Lower lobe of right lung (tissue), 2 donors: ENCODE measurements at regions not wholly inside any gene's neighbourhood (a gene's known extent, or its start where the extent isn't known, plus 50 kb on each side); places are given as distances from the start of the nearest gene placed in this dataset.

Experiments used
- ATAC-seq, 2 donors: fragments of 200-7000 bp; cut with Tn5 transposase; one replicate each; pipeline ENCODE4 v1.9.1; 2020 to 2022; ENCODE audit warnings: mild to moderate bottlenecking in 2 of 2, moderate library complexity in 2 of 2
- DNase-seq: peaks from one replicate; pipeline ENCODE4 v3.0.0-alpha.2; 2020
- H3K27ac ChIP-seq: fragments of 200-600 bp; one replicate; pipeline ENCODE4 v1.8.0; 2022
- H3K27me3 ChIP-seq: fragments of 200-600 bp; one replicate; pipeline ENCODE4 v1.8.0; 2022; ENCODE audit warnings: low read depth
- H3K36me3 ChIP-seq: fragments of 200-600 bp; one replicate; pipeline ENCODE4 v1.8.0; 2022; ENCODE audit warnings: mild to moderate bottlenecking
- H3K4me1 ChIP-seq: fragments of 200-600 bp; one replicate; pipeline ENCODE4 v1.8.0; 2022
- H3K4me3 ChIP-seq: fragments of 200-600 bp; one replicate; pipeline ENCODE4 v1.8.0; 2022; ENCODE audit warnings: mild to moderate bottlenecking
- H3K9me3 ChIP-seq: fragments of 200-600 bp; one replicate; pipeline ENCODE4 v1.8.0; 2022
- CTCF ChIP-seq: fragments of 200-600 bp; IDR thresholded peaks from one replicate; pipeline ENCODE4 v1.8.0; 2022; ENCODE audit warnings: antibody characterized with exemption, mild to moderate bottlenecking
- intact Hi-C: fragments of 100-400 bp; cut with DNase I; formaldehyde crosslinking; loops from one replicate; pipeline ENCODE4 v1.11.0; 2022
- donor health status: DM: no; HTN: yes; CAD: no; lungs with severe emphysema.

GRCh38 chr6:147009358-147009757, 194.9 kb upstream of the STXBP5 start:
- no peak overlapping the region for H3K27ac ChIP-seq
- H3K4me3 ChIP-seq = no peak overlapping the region
- ATAC-seq (no peak), DNase-seq (no peak)
- no peaks in the 10 kb centered on the region for H3K27me3 ChIP-seq
- H3K36me3 ChIP-seq = no peaks in the 10 kb centered on the region
- no peaks in the 10 kb centered on the region for H3K9me3 ChIP-seq
- intact Hi-C loops = no loop called here
- no peak for TF ChIP-seq CTCF
- no peaks in the 10 kb centered on the region for H3K4me1 ChIP-seq

GRCh38 chr6:147015674-147016073, 188.5 kb upstream of the STXBP5 start:
- intact Hi-C loops = no loop called here
- Histone ChIP-seq H3K27me3 (no peaks in the 10 kb centered on the region), H3K9me3 (no peaks in the 10 kb centered on the region), H3K4me1 (no peaks in the 10 kb centered on the region), H3K36me3 (no peaks in the 10 kb centered on the region), H3K27ac (no peak overlapping the region), H3K4me3 (no peak overlapping the region)
- DNase-seq (no peak), ATAC-seq (no peak)
- no peak for TF ChIP-seq CTCF

- no peak for ATAC-seq
- Histone ChIP-seq H3K27me3 (no peaks in the 10 kb centered on the region), H3K4me3 (no peak overlapping the region), H3K27ac (no peak overlapping the region), H3K36me3 (no peaks in the 10 kb centered on the region), H3K4me1 (no peaks in the 10 kb centered on the region), H3K9me3 (no peaks in the 10 kb centered on the region)
- intact Hi-C loops = no loop called here
- no peak for DNase-seq
- TF ChIP-seq CTCF = no peak
Observed at GRCh38 chr6:147016440-147016839, 187.8 kb upstream of the STXBP5 start.

- no peak for TF ChIP-seq CTCF
- Histone ChIP-seq H3K9me3 (no peaks in the 10 kb centered on the region), H3K4me3 (no peak overlapping the region), H3K4me1 (no peaks in the 10 kb centered on the region), H3K36me3 (no peaks in the 10 kb centered on the region), H3K27ac (no peak overlapping the region), H3K27me3 (no peaks in the 10 kb centered on the region)
- ATAC-seq (no peak), DNase-seq (no peak)
- intact Hi-C loops = no loop called here
Observed at GRCh38 chr6:147017153-147017552, 187.1 kb upstream of the STXBP5 start.

GRCh38 chr6:147019001-147019400, 185.2 kb upstream of the STXBP5 start:
- no peak for TF ChIP-seq CTCF
- intact Hi-C loops = no loop called here
- DNase-seq = no peak

GRCh38 chr6:147022041-147022440, 182.2 kb upstream of the STXBP5 start:
- intact Hi-C loops = no loop called here
- no peak for DNase-seq
- no peaks in the 10 kb centered on the region for H3K36me3 ChIP-seq

More at GRCh38 chr6:147019001-147019400, 185.2 kb upstream of the STXBP5 start:
- ATAC-seq = no peak
- H3K4me1 ChIP-seq = no peaks in the 10 kb centered on the region
- H3K9me3 ChIP-seq = no peaks in the 10 kb centered on the region
- H3K4me3 ChIP-seq = no peak overlapping the region
- H3K27ac ChIP-seq = no peak overlapping the region
- no peaks in the 10 kb centered on the region for H3K27me3 ChIP-seq
- H3K36me3 ChIP-seq = no peaks in the 10 kb centered on the region

More at GRCh38 chr6:147022041-147022440, 182.2 kb upstream of the STXBP5 start:
- no peak for ATAC-seq
- Histone ChIP-seq H3K27ac (no peak overlapping the region), H3K9me3 (no peaks in the 10 kb centered on the region), H3K27me3 (no peaks in the 10 kb centered on the region), H3K4me3 (no peak overlapping the region), H3K4me1 (no peaks in the 10 kb centered on the region)
- no peak for TF ChIP-seq CTCF
